ENCODE measurements at regions not wholly inside any gene's neighbourhood (a gene's known extent, or its start where the extent isn't known, plus 50 kb on each side); places are given as distances from the start of the nearest gene placed in this dataset.
"Not testable (repeated sequence)": the region's sequence is repeated elsewhere in the genome, so short reads cannot be mapped to it uniquely, and the experiment has no call there.

GRCh38 chr11:106565326-106565725, 452.9 kb downstream of the GUCY1A2 start:
- ChIA-PET POLR2A (no interaction called here), CTCF (interaction anchor here (0.6 kb wide), 1 partner anchor 13 kb away, joined by 4 read pairs; no protein-coding TSS in a partner anchor)
- no peaks in the 10 kb centered on the region for H3K27me3 Mint-ChIP-seq
- H3K36me3 Mint-ChIP-seq = no peaks in the 10 kb centered on the region
- H3K4me3 Mint-ChIP-seq = no peak overlapping the region
- H3K9me3 Mint-ChIP-seq = peaks cover 6% of the 10 kb centered on the region
- DNase-seq = no peak
- H3K4me1 Mint-ChIP-seq (ENCODE audit: low read depth) = no peaks in the 10 kb centered on the region
- intact Hi-C loops (cut with micrococcal nuclease) = no loop called here
- H3K27ac Mint-ChIP-seq = no peak overlapping the region

GRCh38 chr11:106568632-106569031, 449.6 kb downstream of the GUCY1A2 start:
- intact Hi-C loops (cut with micrococcal nuclease) = no loop called here
- Mint-ChIP-seq H3K36me3 (no peaks in the 10 kb centered on the region), H3K27me3 (no peaks in the 10 kb centered on the region), H3K27ac (no peak overlapping the region), H3K4me1 (ENCODE audit: low read depth) (no peaks in the 10 kb centered on the region), H3K9me3 (peaks cover 5% of the 10 kb centered on the region), H3K4me3 (no peak overlapping the region)
- CTCF ChIA-PET = no interaction called here
- DNase-seq = no peak
- POLR2A ChIA-PET = no interaction called here

- H3K9me3 Mint-ChIP-seq = peaks cover 27% of the 10 kb centered on the region
Measured at GRCh38 chr11:106577384-106577783, 440.9 kb downstream of the GUCY1A2 start.

GRCh38 chr11:106581399-106581798, 436.9 kb downstream of the GUCY1A2 start:
- Mint-ChIP-seq H3K4me1 (ENCODE audit: low read depth) (no peaks in the 10 kb centered on the region), H3K27me3 (no peaks in the 10 kb centered on the region), H3K4me3 (no peak overlapping the region), H3K9me3 (peaks cover 11% of the 10 kb centered on the region), H3K36me3 (no peaks in the 10 kb centered on the region), H3K27ac (no peak overlapping the region)
- DNase-seq = no peak
- ChIA-PET POLR2A (no interaction called here), CTCF (no interaction called here)
- intact Hi-C loops (cut with micrococcal nuclease) = no loop called here

More at GRCh38 chr11:106577384-106577783, 440.9 kb downstream of the GUCY1A2 start:
- H3K4me1 Mint-ChIP-seq (ENCODE audit: low read depth); H3K4me3 Mint-ChIP-seq; H3K36me3 Mint-ChIP-seq; intact Hi-C loops (cut with micrococcal nuclease); H3K27me3 Mint-ChIP-seq; H3K27ac Mint-ChIP-seq; DNase-seq; POLR2A ChIA-PET; CTCF ChIA-PET: not testable (repeated sequence)

GRCh38 chr11:106585061-106585460, 433.2 kb downstream of the GUCY1A2 start:
- intact Hi-C loops (cut with micrococcal nuclease) = no loop called here
- CTCF ChIA-PET = no interaction called here
- Mint-ChIP-seq H3K36me3 (no peaks in the 10 kb centered on the region), H3K4me3 (no peak overlapping the region), H3K4me1 (ENCODE audit: low read depth) (no peaks in the 10 kb centered on the region), H3K9me3 (peaks cover 2% of the 10 kb centered on the region), H3K27me3 (no peaks in the 10 kb centered on the region), H3K27ac (no peak overlapping the region)
- POLR2A ChIA-PET = no interaction called here
- DNase-seq = no peak

- no peak overlapping the region for H3K4me3 Mint-ChIP-seq
- no peak for DNase-seq
- no peak overlapping the region for H3K27ac Mint-ChIP-seq
- no peaks in the 10 kb centered on the region for H3K4me1 Mint-ChIP-seq (ENCODE audit: low read depth)
- intact Hi-C loops (cut with micrococcal nuclease) = no loop called here
- POLR2A ChIA-PET = no interaction called here
- peaks cover 3% of the 10 kb centered on the region for H3K9me3 Mint-ChIP-seq
- H3K36me3 Mint-ChIP-seq = no peaks in the 10 kb centered on the region
- H3K27me3 Mint-ChIP-seq = no peaks in the 10 kb centered on the region
- CTCF ChIA-PET = no interaction called here
Measured at GRCh38 chr11:106594751-106595351, 423.4 kb downstream of the GUCY1A2 start.

- ChIA-PET CTCF (no interaction called here), POLR2A (no interaction called here)
- H3K9me3 Mint-ChIP-seq = no peaks in the 10 kb centered on the region
- intact Hi-C loops (cut with micrococcal nuclease) = no loop called here
- H3K27ac Mint-ChIP-seq = no peak overlapping the region
- DNase-seq = no peak
- no peaks in the 10 kb centered on the region for H3K4me1 Mint-ChIP-seq (ENCODE audit: low read depth)
- no peaks in the 10 kb centered on the region for H3K36me3 Mint-ChIP-seq
- H3K4me3 Mint-ChIP-seq = no peak overlapping the region
- no peaks in the 10 kb centered on the region for H3K27me3 Mint-ChIP-seq
Measured at GRCh38 chr11:106601684-106602297, 416.5 kb downstream of the GUCY1A2 start.

GRCh38 chr11:106608677-106609076, 409.6 kb downstream of the GUCY1A2 start:
- intact Hi-C loops (cut with micrococcal nuclease) = no loop called here
- no peaks in the 10 kb centered on the region for H3K36me3 Mint-ChIP-seq

GRCh38 chr11:106614262-106614661, 404.0 kb downstream of the GUCY1A2 start:
- H3K27me3 Mint-ChIP-seq = no peaks in the 10 kb centered on the region
- no peaks in the 10 kb centered on the region for H3K9me3 Mint-ChIP-seq
- no peak overlapping the region for H3K27ac Mint-ChIP-seq
- intact Hi-C loops (cut with micrococcal nuclease) = no loop called here
- no peak overlapping the region for H3K4me3 Mint-ChIP-seq
- DNase-seq = no peak
- H3K4me1 Mint-ChIP-seq (ENCODE audit: low read depth) = no peaks in the 10 kb centered on the region
- ChIA-PET POLR2A (no interaction called here), CTCF (no interaction called here)
- no peaks in the 10 kb centered on the region for H3K36me3 Mint-ChIP-seq

More at GRCh38 chr11:106608677-106609076, 409.6 kb downstream of the GUCY1A2 start:
- no peaks in the 10 kb centered on the region for H3K9me3 Mint-ChIP-seq
- H3K4me1 Mint-ChIP-seq (ENCODE audit: low read depth) = no peaks in the 10 kb centered on the region
- POLR2A ChIA-PET = no interaction called here
- no peak overlapping the region for H3K4me3 Mint-ChIP-seq
- H3K27me3 Mint-ChIP-seq = no peaks in the 10 kb centered on the region
- no peak for DNase-seq
- H3K27ac Mint-ChIP-seq = no peak overlapping the region
- CTCF ChIA-PET = no interaction called here

GRCh38 chr11:106619320-106619990, 398.8 kb downstream of the GUCY1A2 start:
- Mint-ChIP-seq H3K4me3 (no peak overlapping the region), H3K9me3 (no peaks in the 10 kb centered on the region), H3K4me1 (ENCODE audit: low read depth) (no peaks in the 10 kb centered on the region), H3K36me3 (no peaks in the 10 kb centered on the region), H3K27ac (no peak overlapping the region), H3K27me3 (no peaks in the 10 kb centered on the region)
- intact Hi-C loops (cut with micrococcal nuclease) = no loop called here
- CTCF ChIA-PET = no interaction called here
- POLR2A ChIA-PET = no interaction called here
- no peak for DNase-seq

- no peaks in the 10 kb centered on the region for H3K27me3 Mint-ChIP-seq
- POLR2A ChIA-PET = no interaction called here
- intact Hi-C loops (cut with micrococcal nuclease) = no loop called here
Measured at GRCh38 chr11:106621484-106621883, 396.8 kb downstream of the GUCY1A2 start.

More at GRCh38 chr11:106621484-106621883, 396.8 kb downstream of the GUCY1A2 start:
- Mint-ChIP-seq H3K4me1 (ENCODE audit: low read depth) (no peaks in the 10 kb centered on the region), H3K36me3 (no peaks in the 10 kb centered on the region), H3K4me3 (no peak overlapping the region), H3K9me3 (no peaks in the 10 kb centered on the region), H3K27ac (no peak overlapping the region)
- no peak for DNase-seq
- CTCF ChIA-PET = no interaction called here

All from activated CD4-positive, alpha-beta memory T cell treated with anti-CD3 and anti-CD28 coated beads for 36 hours (primary cell).